Epithelial cell of esophagus (primary cell): ENCODE measurements at regions not wholly inside any gene's neighbourhood (a gene's known extent, or its start where the extent isn't known, plus 50 kb on each side); places are given as distances from the start of the nearest gene placed in this dataset.
A peak's percentile ranks its signal among the peaks of the same experiment; 100 is the strongest.
"Not testable (repeated sequence)": the region's sequence is repeated elsewhere in the genome, so short reads cannot be mapped to it uniquely, and the experiment has no call there.

Experiments
- DNase-seq: peaks from one replicate; pipeline ENCODE4 v3.0.0; 2010; ENCODE audit warnings: low read depth
- H3K4me3 ChIP-seq: 2 replicates; pipeline ENCODE4 v1.5.1; 2011; ENCODE audit warnings: mild to moderate bottlenecking, low read length, control low read depth
- TF ChIP-seq, protein P1 (sequence below): IDR thresholded peaks from 2 replicates; pipeline ENCODE4 v1.5.1; 2011; ENCODE audit warnings: low read depth, mild to moderate bottlenecking, low read length, control low read depth, inconsistent platforms; ENCODE audit not compliant: insufficient read depth; ENCODE audit errors: missing control alignments

GRCh38 chr3:102036017-102036416 lies 186.7 kb downstream of the NFKBIZ start:
- TF ChIP-seq, protein P1, sequence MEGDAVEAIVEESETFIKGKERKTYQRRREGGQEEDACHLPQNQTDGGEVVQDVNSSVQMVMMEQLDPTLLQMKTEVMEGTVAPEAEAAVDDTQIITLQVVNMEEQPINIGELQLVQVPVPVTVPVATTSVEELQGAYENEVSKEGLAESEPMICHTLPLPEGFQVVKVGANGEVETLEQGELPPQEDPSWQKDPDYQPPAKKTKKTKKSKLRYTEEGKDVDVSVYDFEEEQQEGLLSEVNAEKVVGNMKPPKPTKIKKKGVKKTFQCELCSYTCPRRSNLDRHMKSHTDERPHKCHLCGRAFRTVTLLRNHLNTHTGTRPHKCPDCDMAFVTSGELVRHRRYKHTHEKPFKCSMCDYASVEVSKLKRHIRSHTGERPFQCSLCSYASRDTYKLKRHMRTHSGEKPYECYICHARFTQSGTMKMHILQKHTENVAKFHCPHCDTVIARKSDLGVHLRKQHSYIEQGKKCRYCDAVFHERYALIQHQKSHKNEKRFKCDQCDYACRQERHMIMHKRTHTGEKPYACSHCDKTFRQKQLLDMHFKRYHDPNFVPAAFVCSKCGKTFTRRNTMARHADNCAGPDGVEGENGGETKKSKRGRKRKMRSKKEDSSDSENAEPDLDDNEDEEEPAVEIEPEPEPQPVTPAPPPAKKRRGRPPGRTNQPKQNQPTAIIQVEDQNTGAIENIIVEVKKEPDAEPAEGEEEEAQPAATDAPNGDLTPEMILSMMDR, result no peak
- no peak for DNase-seq

GRCh38 chr3:102036472-102036871 lies 187.2 kb downstream of the NFKBIZ start:
- no peak overlapping the region for H3K4me3 ChIP-seq
- DNase-seq, result no peak
- TF ChIP-seq, protein P1, result no peak

More at GRCh38 chr3:102036017-102036416, 186.7 kb downstream of the NFKBIZ start:
- H3K4me3 ChIP-seq, result no peak overlapping the region

DNA sequence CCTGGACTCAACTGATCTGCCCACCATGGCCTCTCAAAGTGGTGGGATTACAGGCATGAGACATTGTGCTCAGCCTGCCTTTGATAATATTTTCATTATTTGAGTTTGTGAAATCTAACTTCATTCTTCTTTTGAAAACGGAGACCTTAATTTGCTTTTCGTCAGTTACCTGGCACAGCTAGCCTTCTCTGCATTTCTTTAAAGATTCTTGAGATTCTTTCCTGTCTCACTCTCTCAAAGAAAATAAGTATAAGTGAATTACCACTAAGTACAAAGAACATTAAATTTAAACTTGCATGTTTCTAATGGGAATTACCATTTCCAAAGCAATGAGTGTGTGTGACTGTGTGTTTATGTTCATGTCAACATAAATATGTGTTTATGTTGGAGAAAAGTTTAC lies 187.9 kb downstream of the NFKBIZ start:
- no peak overlapping the region for H3K4me3 ChIP-seq
- no peak for DNase-seq
- TF ChIP-seq, protein P1, result no peak

- DNase-seq, result no peak
- TF ChIP-seq, protein P1, result no peak
- H3K4me3 ChIP-seq, result no peak overlapping the region
Observed at GRCh38 chr3:102037791-102038190, 188.5 kb downstream of the NFKBIZ start.

GRCh38 chr3:102038477-102039142 lies 189.3 kb downstream of the NFKBIZ start:
- H3K4me3 ChIP-seq, result no peak overlapping the region
- TF ChIP-seq, protein P1, result no peak
- no peak for DNase-seq

- DNase-seq, result not testable (repeated sequence)
Observed at GRCh38 chr3:102040144-102040543, 190.8 kb downstream of the NFKBIZ start.

DNA sequence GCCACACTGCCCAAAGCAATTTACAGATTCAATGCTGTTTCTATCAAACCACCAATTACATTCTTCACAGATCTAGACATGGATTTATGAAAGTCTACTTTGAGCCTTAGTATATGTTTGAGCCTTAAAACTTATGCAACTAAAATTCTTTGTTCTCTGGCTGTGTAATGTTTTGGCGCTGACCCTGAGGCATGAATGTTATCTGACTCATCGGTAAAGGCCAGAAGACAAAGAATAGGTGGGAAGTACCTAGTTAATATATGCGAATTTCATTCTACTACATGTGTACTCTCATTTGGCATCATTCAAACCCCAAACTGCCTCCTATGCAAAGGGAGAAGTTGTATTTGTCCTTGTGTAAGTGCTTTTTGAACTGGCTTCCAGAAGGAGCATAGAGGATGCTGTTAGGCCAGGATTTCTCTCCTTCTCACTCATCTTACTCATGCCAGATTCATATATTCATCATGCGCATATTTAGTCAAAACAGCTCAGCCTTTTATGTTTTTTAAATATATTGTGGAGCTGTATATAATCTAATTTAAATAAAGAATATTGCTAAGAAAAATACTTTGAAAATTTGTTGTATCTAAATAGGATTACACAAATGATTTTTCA lies 204.2 kb downstream of the NFKBIZ start:
- TF ChIP-seq, protein P1, result no peak
- no peak overlapping the region for H3K4me3 ChIP-seq
- DNase-seq, result peak; percentile 95

More at GRCh38 chr3:102040144-102040543, 190.8 kb downstream of the NFKBIZ start:
- H3K4me3 ChIP-seq, result not testable (repeated sequence)
